OCI-LY7 (cell line): ENCODE measurements at regions not wholly inside any gene's neighbourhood (a gene's known extent, or its start where the extent isn't known, plus 50 kb on each side); places are given as distances from the start of the nearest gene placed in this dataset.

Source experiments
- BruUV-seq: library from RNA; stranded (reverse); fragments of 400-500 nt; replicated peaks from 2 replicates; lab custom pipeline; 2021; lab: Mats Ljungman, UMichigan
- CTCF ChIA-PET: fragments of 300-600 bp; sonication (Branson Sonifier 250); formaldehyde crosslinking; loops from one replicate; lab custom pipeline; 2022; ENCODE audit warnings: antibody characterized with exemption; ENCODE audit not compliant: unreplicated experiment; lab: Charles Lee
- POLR2A ChIA-PET: fragments of 300-600 bp; sonication (Branson Sonifier 250); formaldehyde crosslinking; loops from one replicate; lab custom pipeline; 2022; ENCODE audit warnings: antibody characterized with exemption; lab: Charles Lee
- DNase-seq: peaks from one replicate; pipeline ENCODE4 v3.0.0-alpha.2; 2015; ENCODE audit warnings: low spot score
- H2AFZ ChIP-seq: fragments of 200-600 bp; sonication (generic), shearing (Covaris generic); 2 replicates; pipeline ENCODE4 v1.6.1; 2014; ENCODE audit warnings: mild to moderate bottlenecking, antibody characterized with exemption, low read length, moderate library complexity
- H3K27ac ChIP-seq: fragments of 200-600 bp; sonication (generic); 2 replicates; pipeline ENCODE4 v1.5.1; 2014; ENCODE audit warnings: mixed run types, low read depth, mild to moderate bottlenecking, moderate library complexity, low read length, inconsistent platforms; ENCODE audit not compliant: poor library complexity, severe bottlenecking
- H3K36me3 ChIP-seq: fragments of 200-600 bp; sonication (generic); 2 replicates; pipeline ENCODE4 v1.6.1; 2014; ENCODE audit warnings: mild to moderate bottlenecking, antibody characterized with exemption, low read length, moderate library complexity, mixed read lengths; ENCODE audit not compliant: insufficient read depth
- H3K4me1 ChIP-seq: fragments of 200-600 bp; sonication (generic); 2 replicates; pipeline ENCODE4 v1.5.1; 2014; ENCODE audit warnings: mild to moderate bottlenecking, low read length; ENCODE audit not compliant: insufficient read depth, poor library complexity, severe bottlenecking
- H3K4me2 ChIP-seq: fragments of 200-600 bp; sonication (generic); 2 replicates; pipeline ENCODE4 v1.6.1; 2014; ENCODE audit warnings: mild to moderate bottlenecking, low read length
- H3K4me3 ChIP-seq: fragments of 200-600 bp; sonication (generic); 2 replicates; pipeline ENCODE4 v1.5.1; 2014; ENCODE audit warnings: mild to moderate bottlenecking, low read depth, low read length; ENCODE audit not compliant: poor library complexity, severe bottlenecking
- H3K79me2 ChIP-seq: fragments of 200-600 bp; sonication (generic); 2 replicates; pipeline ENCODE4 v1.6.1; 2016; ENCODE audit warnings: low read depth, mild to moderate bottlenecking, low read length, moderate library complexity, mixed read lengths; ENCODE audit not compliant: insufficient read depth
- H3K9me2 ChIP-seq: fragments of 200-600 bp; sonication (generic); 2 replicates; pipeline ENCODE4 v1.6.1; 2016; ENCODE audit warnings: mild to moderate bottlenecking, low read length, mixed read lengths; ENCODE audit not compliant: insufficient read depth
- H3K9me3 ChIP-seq: fragments of 200-600 bp; sonication (generic); 2 replicates; pipeline ENCODE4 v1.6.1; 2014; ENCODE audit warnings: mild to moderate bottlenecking, mixed run types, low read length, mixed read lengths
- H4K20me1 ChIP-seq: fragments of 200-600 bp; sonication (generic); 2 replicates; pipeline ENCODE4 v1.6.1; 2014; ENCODE audit warnings: mild to moderate bottlenecking, antibody characterized with exemption, low read length, moderate library complexity, mixed read lengths; ENCODE audit not compliant: insufficient read depth
- EZH2phosphoT487 ChIP-seq: fragments of 200-600 bp; sonication (generic); IDR thresholded peaks from 2 replicates; pipeline ENCODE4 v1.6.1; 2018; ENCODE audit warnings: low read depth, borderline replicate concordance, mild to moderate bottlenecking, mixed run types, antibody characterized with exemption, low read length, moderate library complexity, mixed read lengths
- intact Hi-C: fragments of 100-400 bp; cut with micrococcal nuclease; formaldehyde crosslinking; loops from one replicate; pipeline ENCODE4 v1.10.0; 2022; ENCODE audit not compliant: unreplicated experiment
- TF ChIP-seq, protein P1 (sequence below): fragments of 200-600 bp; sonication (generic); conservative IDR thresholded peaks from 2 replicates; pipeline ENCODE4 v1.5.1; 2014; ENCODE audit warnings: mild to moderate bottlenecking, antibody characterized with exemption, low read length, moderate library complexity, mixed read lengths

DNA sequence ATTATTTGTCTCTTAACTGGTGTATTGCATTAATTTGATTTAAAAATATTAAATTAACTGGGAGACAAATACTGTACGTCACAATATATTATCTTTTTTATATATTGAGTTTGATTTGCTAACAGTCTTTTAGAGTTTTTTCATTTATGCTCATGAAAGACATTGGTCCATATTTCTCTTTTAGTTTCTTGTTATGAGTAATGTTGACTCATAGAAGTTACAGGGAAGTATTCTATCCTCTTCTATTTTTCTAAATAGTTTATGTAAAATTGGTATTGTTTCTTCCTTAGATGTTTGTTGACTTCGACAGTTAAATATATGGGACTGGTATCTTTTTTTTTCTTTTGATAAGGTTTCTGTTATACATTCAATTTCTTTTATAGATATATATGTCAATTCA, 1115.6 kb upstream of the CITED2 start:
- TF ChIP-seq EZH2phosphoT487: no peak
- TF ChIP-seq, protein P1, sequence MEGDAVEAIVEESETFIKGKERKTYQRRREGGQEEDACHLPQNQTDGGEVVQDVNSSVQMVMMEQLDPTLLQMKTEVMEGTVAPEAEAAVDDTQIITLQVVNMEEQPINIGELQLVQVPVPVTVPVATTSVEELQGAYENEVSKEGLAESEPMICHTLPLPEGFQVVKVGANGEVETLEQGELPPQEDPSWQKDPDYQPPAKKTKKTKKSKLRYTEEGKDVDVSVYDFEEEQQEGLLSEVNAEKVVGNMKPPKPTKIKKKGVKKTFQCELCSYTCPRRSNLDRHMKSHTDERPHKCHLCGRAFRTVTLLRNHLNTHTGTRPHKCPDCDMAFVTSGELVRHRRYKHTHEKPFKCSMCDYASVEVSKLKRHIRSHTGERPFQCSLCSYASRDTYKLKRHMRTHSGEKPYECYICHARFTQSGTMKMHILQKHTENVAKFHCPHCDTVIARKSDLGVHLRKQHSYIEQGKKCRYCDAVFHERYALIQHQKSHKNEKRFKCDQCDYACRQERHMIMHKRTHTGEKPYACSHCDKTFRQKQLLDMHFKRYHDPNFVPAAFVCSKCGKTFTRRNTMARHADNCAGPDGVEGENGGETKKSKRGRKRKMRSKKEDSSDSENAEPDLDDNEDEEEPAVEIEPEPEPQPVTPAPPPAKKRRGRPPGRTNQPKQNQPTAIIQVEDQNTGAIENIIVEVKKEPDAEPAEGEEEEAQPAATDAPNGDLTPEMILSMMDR: no peak
- BruUV-seq: no TSS peak

DNA sequence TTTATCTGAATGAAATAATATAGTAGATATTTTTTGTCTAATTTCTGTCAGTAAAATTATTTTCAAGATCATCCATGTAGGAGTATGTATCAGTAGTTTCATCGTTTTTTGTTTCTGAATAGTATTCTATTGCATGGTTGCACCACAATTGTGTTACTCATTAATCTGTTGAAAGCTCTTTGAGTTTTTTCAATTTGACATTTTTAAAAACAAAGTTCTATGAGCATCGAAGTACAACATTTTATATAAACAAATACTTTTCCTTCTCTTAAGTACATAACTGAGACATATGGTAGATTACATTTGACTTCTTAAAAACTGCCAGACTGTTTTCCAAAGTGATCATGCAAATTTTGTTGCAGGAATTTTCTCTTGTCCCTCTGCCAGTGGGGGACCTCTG, 1113.1 kb upstream of the CITED2 start:
- no peak overlapping the region for H2AFZ ChIP-seq
- POLR2A ChIA-PET: no interaction called here
- H3K36me3 ChIP-seq: no peaks in the 10 kb centered on the region
- CTCF ChIA-PET: no interaction called here
- intact Hi-C loops: no loop called here
- no peak overlapping the region for H3K27ac ChIP-seq
- no peaks in the 10 kb centered on the region for H3K79me2 ChIP-seq
- DNase-seq: no peak
- peaks cover 3% of the 10 kb centered on the region; the same call in 1 of the 2 replicates for H3K9me2 ChIP-seq
- TF ChIP-seq, protein P1: no peak
- no peak for TF ChIP-seq EZH2phosphoT487
- BruUV-seq: no TSS peak
- no peak overlapping the region for H3K4me2 ChIP-seq
- H3K9me3 ChIP-seq: no peaks in the 10 kb centered on the region
- H3K4me1 ChIP-seq: no peaks in the 10 kb centered on the region
- H3K4me3 ChIP-seq: no peak overlapping the region
- H4K20me1 ChIP-seq: no peaks in the 10 kb centered on the region

More for the DNA sequence above, 1115.6 kb upstream of the CITED2 start:
- ChIA-PET POLR2A (no interaction called here), CTCF (no interaction called here)
- no peak overlapping the region for H3K4me2 ChIP-seq
- H3K9me2 ChIP-seq: peaks cover 3% of the 10 kb centered on the region; the same call in 1 of the 2 replicates
- H3K4me1 ChIP-seq: no peaks in the 10 kb centered on the region
- H3K27ac ChIP-seq: no peak overlapping the region
- H3K79me2 ChIP-seq: no peaks in the 10 kb centered on the region
- H3K9me3 ChIP-seq: no peaks in the 10 kb centered on the region
- H3K4me3 ChIP-seq: no peak overlapping the region
- no peaks in the 10 kb centered on the region for H4K20me1 ChIP-seq
- no peak overlapping the region for H2AFZ ChIP-seq
- intact Hi-C loops: no loop called here
- H3K36me3 ChIP-seq: no peaks in the 10 kb centered on the region
- DNase-seq: no peak

DNA sequence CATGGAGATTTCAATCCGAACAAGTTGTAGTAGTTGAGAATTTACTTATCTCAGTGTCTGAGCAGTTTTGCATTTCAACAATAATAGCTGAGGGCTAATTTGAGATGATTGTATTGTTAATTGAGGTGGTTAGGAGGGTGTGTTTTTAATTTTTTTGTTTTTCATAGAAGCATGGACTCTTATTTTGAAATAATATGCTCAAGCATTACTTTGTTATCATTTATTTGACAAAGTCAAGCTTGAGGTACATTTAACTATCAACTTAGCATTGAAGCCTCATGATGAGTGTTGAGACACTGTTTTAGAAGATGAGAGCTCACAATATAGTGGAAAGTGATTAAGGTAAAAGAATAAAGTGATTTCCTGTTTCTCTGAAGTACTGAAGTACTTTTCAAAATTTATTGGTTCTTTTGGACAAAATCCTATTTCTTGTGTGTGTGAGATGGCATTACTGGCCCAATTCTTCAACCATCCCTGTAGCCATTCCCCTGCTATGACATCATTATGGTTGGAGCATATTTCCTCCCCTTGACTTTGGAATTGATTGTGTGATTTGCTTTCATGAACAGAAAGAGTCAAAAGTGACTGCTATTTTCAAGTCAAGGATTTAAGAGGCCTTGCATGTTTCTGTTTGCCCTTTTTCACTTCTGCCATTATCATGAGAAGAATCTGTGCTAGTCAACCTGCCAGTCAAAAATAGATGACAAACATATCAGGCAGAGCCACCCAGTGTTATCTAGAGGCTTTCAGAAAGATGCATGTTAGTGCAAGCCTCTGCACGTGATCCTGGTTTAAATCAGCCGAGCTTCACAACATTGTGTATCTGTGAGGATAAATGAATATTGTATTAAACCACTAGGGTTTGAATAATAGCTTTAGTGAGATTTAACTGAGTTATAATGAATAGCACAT, 1112.3 kb upstream of the CITED2 start:
- Histone ChIP-seq H3K36me3 (no peaks in the 10 kb centered on the region), H3K4me3 (no peak overlapping the region), H3K4me1 (no peaks in the 10 kb centered on the region), H4K20me1 (no peaks in the 10 kb centered on the region), H3K27ac (no peak overlapping the region), H3K9me3 (no peaks in the 10 kb centered on the region), H3K4me2 (no peak overlapping the region), H3K9me2 (peaks cover 3% of the 10 kb centered on the region; the same call in 1 of the 2 replicates), H2AFZ (no peak overlapping the region), H3K79me2 (no peaks in the 10 kb centered on the region)
- POLR2A ChIA-PET: no interaction called here
- CTCF ChIA-PET: no interaction called here
- TF ChIP-seq, protein P1: no peak
- TF ChIP-seq EZH2phosphoT487: no peak
- no peak for DNase-seq
- intact Hi-C loops: no loop called here
- BruUV-seq: no TSS peak
